ENCODE measurements at regions not wholly inside any gene's neighbourhood (a gene's known extent, or its start where the extent isn't known, plus 50 kb on each side); places are given as distances from the start of the nearest gene placed in this dataset.
A peak's percentile ranks its signal among the peaks of the same experiment; 100 is the strongest.

DNA sequence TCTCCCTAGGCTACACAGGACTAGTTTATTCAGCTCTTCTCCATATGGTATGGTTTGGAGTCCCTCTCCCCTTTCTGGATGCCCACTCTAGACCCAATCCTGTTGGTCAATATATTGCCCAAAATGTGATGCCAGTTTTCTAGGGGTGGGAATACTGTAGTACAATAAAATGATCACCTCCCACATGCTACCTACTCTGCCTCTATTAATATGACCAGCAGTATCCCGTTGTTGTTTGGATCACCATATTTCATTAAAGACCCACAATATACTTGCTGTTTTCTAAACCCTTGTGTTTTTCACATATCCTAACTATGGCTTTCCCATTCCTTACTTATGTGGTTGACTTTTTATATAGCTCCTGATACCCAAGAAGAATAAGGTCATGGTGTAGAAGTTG lies 95.9 kb upstream of the IGSF21 start:
- ATAC-seq, result no peak
- peak; percentile 91 for TF ChIP-seq ZNF70 (CRISPR knock-in tag; IDR thresholded peaks at IDR 0.05)
- TF ChIP-seq ARNTL (CRISPR knock-in tag; IDR thresholded peaks at IDR 0.05; ENCODE audit: borderline replicate concordance, low read depth), result no peak
- TF ChIP-seq POU6F1 (CRISPR knock-in tag; IDR thresholded peaks at IDR 0.05; ENCODE audit: borderline replicate concordance, low read depth), result no peak

DNA sequence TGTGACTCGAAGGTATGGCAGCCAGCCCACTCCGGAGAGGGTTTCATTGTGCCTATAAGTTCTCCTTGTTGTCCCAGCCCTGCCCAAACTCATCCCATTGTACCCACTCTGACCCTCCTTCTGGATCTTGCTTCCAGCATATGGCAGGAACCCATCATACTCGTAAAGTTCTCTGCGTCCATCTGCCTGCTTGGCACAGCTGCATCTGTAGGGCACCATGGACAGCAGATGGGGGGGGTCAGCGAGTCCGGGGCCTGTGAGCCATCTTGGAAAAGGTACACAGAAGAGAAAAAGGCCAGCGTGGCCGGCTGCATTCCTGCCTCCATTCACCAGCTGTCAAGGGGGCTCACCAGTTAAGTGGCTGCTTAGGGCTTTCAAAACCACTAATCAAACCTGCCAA lies 94.9 kb upstream of the IGSF21 start:
- TF ChIP-seq, protein P1, sequence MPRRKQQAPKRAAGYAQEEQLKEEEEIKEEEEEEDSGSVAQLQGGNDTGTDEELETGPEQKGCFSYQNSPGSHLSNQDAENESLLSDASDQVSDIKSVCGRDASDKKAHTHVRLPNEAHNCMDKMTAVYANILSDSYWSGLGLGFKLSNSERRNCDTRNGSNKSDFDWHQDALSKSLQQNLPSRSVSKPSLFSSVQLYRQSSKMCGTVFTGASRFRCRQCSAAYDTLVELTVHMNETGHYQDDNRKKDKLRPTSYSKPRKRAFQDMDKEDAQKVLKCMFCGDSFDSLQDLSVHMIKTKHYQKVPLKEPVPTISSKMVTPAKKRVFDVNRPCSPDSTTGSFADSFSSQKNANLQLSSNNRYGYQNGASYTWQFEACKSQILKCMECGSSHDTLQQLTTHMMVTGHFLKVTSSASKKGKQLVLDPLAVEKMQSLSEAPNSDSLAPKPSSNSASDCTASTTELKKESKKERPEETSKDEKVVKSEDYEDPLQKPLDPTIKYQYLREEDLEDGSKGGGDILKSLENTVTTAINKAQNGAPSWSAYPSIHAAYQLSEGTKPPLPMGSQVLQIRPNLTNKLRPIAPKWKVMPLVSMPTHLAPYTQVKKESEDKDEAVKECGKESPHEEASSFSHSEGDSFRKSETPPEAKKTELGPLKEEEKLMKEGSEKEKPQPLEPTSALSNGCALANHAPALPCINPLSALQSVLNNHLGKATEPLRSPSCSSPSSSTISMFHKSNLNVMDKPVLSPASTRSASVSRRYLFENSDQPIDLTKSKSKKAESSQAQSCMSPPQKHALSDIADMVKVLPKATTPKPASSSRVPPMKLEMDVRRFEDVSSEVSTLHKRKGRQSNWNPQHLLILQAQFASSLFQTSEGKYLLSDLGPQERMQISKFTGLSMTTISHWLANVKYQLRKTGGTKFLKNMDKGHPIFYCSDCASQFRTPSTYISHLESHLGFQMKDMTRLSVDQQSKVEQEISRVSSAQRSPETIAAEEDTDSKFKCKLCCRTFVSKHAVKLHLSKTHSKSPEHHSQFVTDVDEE (CRISPR knock-in tag; IDR thresholded peaks at IDR 0.05), result no peak
- TF ChIP-seq CSDC2 (CRISPR knock-in tag; IDR thresholded peaks at IDR 0.05) (no peak), GLIS3 (CRISPR knock-in tag; IDR thresholded peaks at IDR 0.05) (no peak), ESRRG (CRISPR knock-in tag; IDR thresholded peaks at IDR 0.05) (no peak), RARB (CRISPR knock-in tag; IDR thresholded peaks at IDR 0.05) (no peak), ARNTL (CRISPR knock-in tag; IDR thresholded peaks at IDR 0.05; ENCODE audit: borderline replicate concordance, low read depth) (no peak), ZNF8 (CRISPR knock-in tag; IDR thresholded peaks at IDR 0.05) (no peak), TCF4 (CRISPR knock-in tag; IDR thresholded peaks at IDR 0.05; ENCODE audit: borderline replicate concordance) (no peak), PATZ1 (CRISPR knock-in tag; IDR thresholded peaks at IDR 0.05; ENCODE audit: borderline replicate concordance) (no peak), CREB5 (CRISPR knock-in tag; IDR thresholded peaks at IDR 0.05; ENCODE audit: low read depth) (no peak), OSR1 (CRISPR knock-in tag; IDR thresholded peaks at IDR 0.05) (no peak), ZC3H10 (CRISPR knock-in tag; IDR thresholded peaks at IDR 0.05) (no peak), ISL1 (CRISPR knock-in tag; IDR thresholded peaks at IDR 0.05) (no peak), SNAI2 (CRISPR knock-in tag; IDR thresholded peaks at IDR 0.05) (no peak), TOX (CRISPR knock-in tag; IDR thresholded peaks at IDR 0.05; ENCODE audit: borderline replicate concordance) (no peak), POU6F1 (CRISPR knock-in tag; IDR thresholded peaks at IDR 0.05; ENCODE audit: borderline replicate concordance, low read depth) (no peak), ZNF70 (CRISPR knock-in tag; IDR thresholded peaks at IDR 0.05) (no peak), BACH2 (CRISPR knock-in tag; IDR thresholded peaks at IDR 0.05; ENCODE audit: borderline replicate concordance) (no peak), ZFP30 (CRISPR knock-in tag; IDR thresholded peaks at IDR 0.05) (no peak)
- TF ChIP-seq, protein P2, sequence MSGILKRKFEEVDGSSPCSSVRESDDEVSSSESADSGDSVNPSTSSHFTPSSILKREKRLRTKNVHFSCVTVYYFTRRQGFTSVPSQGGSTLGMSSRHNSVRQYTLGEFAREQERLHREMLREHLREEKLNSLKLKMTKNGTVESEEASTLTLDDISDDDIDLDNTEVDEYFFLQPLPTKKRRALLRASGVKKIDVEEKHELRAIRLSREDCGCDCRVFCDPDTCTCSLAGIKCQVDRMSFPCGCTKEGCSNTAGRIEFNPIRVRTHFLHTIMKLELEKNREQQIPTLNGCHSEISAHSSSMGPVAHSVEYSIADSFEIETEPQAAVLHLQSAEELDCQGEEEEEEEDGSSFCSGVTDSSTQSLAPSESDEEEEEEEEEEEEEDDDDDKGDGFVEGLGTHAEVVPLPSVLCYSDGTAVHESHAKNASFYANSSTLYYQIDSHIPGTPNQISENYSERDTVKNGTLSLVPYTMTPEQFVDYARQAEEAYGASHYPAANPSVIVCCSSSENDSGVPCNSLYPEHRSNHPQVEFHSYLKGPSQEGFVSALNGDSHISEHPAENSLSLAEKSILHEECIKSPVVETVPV (CRISPR knock-in tag; IDR thresholded peaks at IDR 0.05), result no peak
- no peak for ATAC-seq

DNA sequence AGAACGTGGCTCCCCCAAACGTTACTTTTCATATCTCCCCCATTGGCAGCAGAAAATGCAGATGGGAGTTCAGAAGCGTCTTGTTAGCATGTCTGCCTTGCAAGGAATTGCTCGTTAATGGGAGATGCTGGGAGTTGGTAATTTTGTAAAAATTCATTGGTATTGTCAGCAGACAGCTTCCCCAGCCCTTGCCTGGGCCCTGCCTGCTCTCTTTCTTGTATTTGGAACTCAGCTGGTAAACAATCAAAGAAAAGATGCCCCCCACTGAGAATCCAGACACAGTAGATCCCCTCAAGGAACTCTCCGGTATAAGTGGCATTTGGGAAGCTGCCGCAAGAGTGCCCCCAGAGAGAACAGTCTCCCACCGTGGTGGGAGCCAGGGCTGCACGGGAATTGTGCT lies 94.4 kb upstream of the IGSF21 start:
- no peak for ATAC-seq
- TF ChIP-seq PPARA (CRISPR knock-in tag; IDR thresholded peaks at IDR 0.05; ENCODE audit: borderline replicate concordance) (no peak), ZNF70 (CRISPR knock-in tag; IDR thresholded peaks at IDR 0.05) (no peak), ZNF565 (CRISPR knock-in tag; conservative IDR thresholded peaks at IDR 0.05; ENCODE audit: low read depth) (no peak), ISL1 (CRISPR knock-in tag; IDR thresholded peaks at IDR 0.05) (no peak), CSDC2 (CRISPR knock-in tag; IDR thresholded peaks at IDR 0.05) (no peak), BACH2 (CRISPR knock-in tag; IDR thresholded peaks at IDR 0.05; ENCODE audit: borderline replicate concordance) (no peak), ZFP3 (CRISPR knock-in tag; IDR thresholded peaks at IDR 0.05) (no peak)
- TF ChIP-seq, protein P2 (CRISPR knock-in tag; IDR thresholded peaks at IDR 0.05), result no peak
- TF ChIP-seq, protein P1 (CRISPR knock-in tag; IDR thresholded peaks at IDR 0.05), result no peak
